Hepatocyte (in vitro differentiated cells): ENCODE measurements at regions not wholly inside any gene's neighbourhood (a gene's known extent, or its start where the extent isn't known, plus 50 kb on each side); places are given as distances from the start of the nearest gene placed in this dataset.
"Not testable (repeated sequence)": the region's sequence is repeated elsewhere in the genome, so short reads cannot be mapped to it uniquely, and the experiment has no call there.

Experiments used
- DNase-seq: peaks from one replicate; pipeline ENCODE4 v3.0.0-alpha.2; 2016; ENCODE audit warnings: low spot score
- H2AFZ ChIP-seq: fragments of 200-600 bp; sonication (generic); 2 replicates; pipeline ENCODE4 v1.6.0; 2016; ENCODE audit warnings: antibody characterized with exemption, mild to moderate bottlenecking
- H3K27ac ChIP-seq: fragments of 200-600 bp; sonication (generic); 2 replicates; pipeline ENCODE4 v1.5.1; 2016; ENCODE audit warnings: mild to moderate bottlenecking
- H3K27me3 ChIP-seq: fragments of 200-600 bp; sonication (generic); 2 replicates; pipeline ENCODE4 v1.6.1; 2016
- H3K36me3 ChIP-seq: fragments of 200-600 bp; sonication (generic); replicated peaks from 2 replicates; pipeline ENCODE4 v1.5.1; 2016; ENCODE audit warnings: low read depth; ENCODE audit not compliant: insufficient read depth
- H3K4me1 ChIP-seq: fragments of 200-600 bp; sonication (generic); 2 replicates; pipeline ENCODE4 v1.5.1; 2016; ENCODE audit warnings: mild to moderate bottlenecking, moderate library complexity; ENCODE audit not compliant: insufficient read depth
- H3K4me2 ChIP-seq: fragments of 200-600 bp; sonication (generic); 2 replicates; pipeline ENCODE4 v1.6.0; 2016
- H3K4me3 ChIP-seq: fragments of 200-600 bp; sonication (generic); 2 replicates; pipeline ENCODE4 v1.5.1; 2016; ENCODE audit warnings: mild to moderate bottlenecking
- H3K79me2 ChIP-seq: fragments of 200-600 bp; sonication (generic); 2 replicates; pipeline ENCODE4 v1.6.0; 2017; ENCODE audit warnings: mild to moderate bottlenecking
- H3K9me2 ChIP-seq: fragments of 200-600 bp; sonication (generic); replicated peaks from 2 replicates; pipeline ENCODE4 v1.6.0; 2017; ENCODE audit warnings: mild to moderate bottlenecking; ENCODE audit not compliant: insufficient read depth
- H3K9me3 ChIP-seq: fragments of 200-600 bp; sonication (generic); 2 replicates; pipeline ENCODE4 v1.5.1; 2016; ENCODE audit warnings: low read depth, mild to moderate bottlenecking
- H4K20me1 ChIP-seq: fragments of 200-600 bp; sonication (generic); 2 replicates; pipeline ENCODE4 v1.6.0; 2016; ENCODE audit warnings: mild to moderate bottlenecking; ENCODE audit not compliant: insufficient read depth, poor library complexity, severe bottlenecking
- CTCF ChIP-seq: fragments of 200-600 bp; sonication (generic); IDR thresholded peaks from 2 replicates; pipeline ENCODE4 v1.5.1; 2016; ENCODE audit warnings: antibody characterized with exemption, mild to moderate bottlenecking; ENCODE audit not compliant: poor library complexity
- EZH2 ChIP-seq: fragments of 200-600 bp; sonication (generic); IDR thresholded peaks from 2 replicates; pipeline ENCODE4 v1.6.1; 2016; ENCODE audit warnings: antibody characterized with exemption, mild to moderate bottlenecking, borderline replicate concordance
- EZH2phosphoT487 ChIP-seq: fragments of 200-600 bp; sonication (generic); IDR thresholded peaks from one replicate; pipeline ENCODE4 v1.6.1; 2018; ENCODE audit warnings: antibody characterized with exemption, mild to moderate bottlenecking, low read depth, moderate library complexity; ENCODE audit not compliant: unreplicated experiment, severe bottlenecking
- WGBS: methylation state at CpG from one replicate; pipeline ENCODE4 v1.1.6; 2016; ENCODE audit warnings: low lambda C conversion rate; ENCODE audit errors: missing lambda C conversion rate; 5-methylcytosine and 5-hydroxymethylcytosine counted together

GRCh38 chrX:81925812-81926211 lies 723.9 kb downstream of the SH3BGRL start:
- Histone ChIP-seq H3K4me2 (no peak overlapping the region), H3K27ac (no peak overlapping the region), H3K4me1 (no peaks in the 10 kb centered on the region), H2AFZ (no peak overlapping the region), H3K9me3 (no peaks in the 10 kb centered on the region), H3K36me3 (no peaks in the 10 kb centered on the region), H3K9me2 (no peaks in the 10 kb centered on the region), H3K79me2 (no peaks in the 10 kb centered on the region), H3K27me3 (no peaks in the 10 kb centered on the region), H3K4me3 (no peak overlapping the region), H4K20me1 (no peaks in the 10 kb centered on the region)
- 76% methylated on average over 2 of the region's 2 CpGs for WGBS
- DNase-seq = no peak
- TF ChIP-seq CTCF (no peak), EZH2 (no peak), EZH2phosphoT487 (no peak)

- not testable (repeated sequence) for DNase-seq, H3K9me2 ChIP-seq, H3K79me2 ChIP-seq, H3K9me3 ChIP-seq, H4K20me1 ChIP-seq, H3K36me3 ChIP-seq, H3K4me3 ChIP-seq, H3K4me1 ChIP-seq, H3K27me3 ChIP-seq, H2AFZ ChIP-seq, H3K27ac ChIP-seq, H3K4me2 ChIP-seq
- WGBS = 67% methylated on average over 4 of the region's 5 CpGs
Observed at GRCh38 chrX:81945911-81946310, 744.0 kb downstream of the SH3BGRL start.

- WGBS = 85% methylated on average over 15 of the region's 15 CpGs
- no peak overlapping the region for H2AFZ ChIP-seq
- no peak overlapping the region for H3K4me3 ChIP-seq
- H4K20me1 ChIP-seq = no peaks in the 10 kb centered on the region
- no peaks in the 10 kb centered on the region for H3K4me1 ChIP-seq
- H3K36me3 ChIP-seq = no peaks in the 10 kb centered on the region
- no peaks in the 10 kb centered on the region for H3K79me2 ChIP-seq
- DNase-seq = no peak
- TF ChIP-seq CTCF (no peak), EZH2 (no peak), EZH2phosphoT487 (no peak)
- no peaks in the 10 kb centered on the region for H3K9me3 ChIP-seq
- H3K9me2 ChIP-seq = no peaks in the 10 kb centered on the region
- no peak overlapping the region for H3K4me2 ChIP-seq
- no peak overlapping the region for H3K27ac ChIP-seq
- no peaks in the 10 kb centered on the region for H3K27me3 ChIP-seq
Observed at GRCh38 chrX:81957318-81957717, 755.4 kb downstream of the SH3BGRL start.

GRCh38 chrX:81957900-81958545 lies 756.1 kb downstream of the SH3BGRL start:
- no peaks in the 10 kb centered on the region for H4K20me1 ChIP-seq
- no peak overlapping the region for H3K4me3 ChIP-seq
- no peak overlapping the region for H2AFZ ChIP-seq
- DNase-seq = peak; percentile 4
- no peaks in the 10 kb centered on the region for H3K27me3 ChIP-seq
- H3K79me2 ChIP-seq = no peaks in the 10 kb centered on the region
- no peak overlapping the region for H3K4me2 ChIP-seq
- TF ChIP-seq EZH2 = no peak
- no peak for TF ChIP-seq CTCF
- no peak for TF ChIP-seq EZH2phosphoT487
- 47% methylated on average over 1 of the region's 1 CpG for WGBS
- H3K9me3 ChIP-seq = no peaks in the 10 kb centered on the region
- no peaks in the 10 kb centered on the region for H3K9me2 ChIP-seq
- no peaks in the 10 kb centered on the region for H3K36me3 ChIP-seq
- no peaks in the 10 kb centered on the region for H3K4me1 ChIP-seq
- no peak overlapping the region for H3K27ac ChIP-seq
